Stimulated activated memory B cell treated with anti-CD40 and anti-IgM and Interleukin-4, amounts not matched to agents 10 μg/mL and 1 μg/mL and 100 μg/mL, for 72 hours (primary cell): ENCODE measurements at regions not wholly inside any gene's neighbourhood (a gene's known extent, or its start where the extent isn't known, plus 50 kb on each side); places are given as distances from the start of the nearest gene placed in this dataset.

Source experiments
- ATAC-seq: fragments of 150-1000 bp; cut with Tn5 transposase; 2 replicates; pipeline ENCODE4 v1.10.0; 2021
- H3K27ac Mint-ChIP-seq: one replicate; pipeline ENCODE4 v1.8.0; 2022; ENCODE audit warnings: mild to moderate bottlenecking, mixed read lengths
- H3K27me3 Mint-ChIP-seq: one replicate; pipeline ENCODE4 v1.8.0; 2022; ENCODE audit warnings: mixed read lengths
- H3K36me3 Mint-ChIP-seq: one replicate; pipeline ENCODE4 v1.8.0; 2022; ENCODE audit warnings: mixed read lengths
- H3K4me1 Mint-ChIP-seq: one replicate; pipeline ENCODE4 v1.8.0; 2022; ENCODE audit warnings: mixed read lengths
- H3K4me3 Mint-ChIP-seq: one replicate; pipeline ENCODE4 v1.8.0; 2022; ENCODE audit warnings: mild to moderate bottlenecking, moderate library complexity, mixed read lengths
- H3K9me3 Mint-ChIP-seq: one replicate; pipeline ENCODE4 v1.8.0; 2022; ENCODE audit warnings: mixed read lengths

GRCh38 chr1:87226341-87226760 is 102.3 kb upstream of the LMO4 start:
- Mint-ChIP-seq H3K9me3 (no peaks in the 10 kb centered on the region), H3K27ac (no peak overlapping the region), H3K27me3 (no peaks in the 10 kb centered on the region), H3K36me3 (no peaks in the 10 kb centered on the region), H3K4me1 (peaks cover 11% of the 10 kb centered on the region), H3K4me3 (no peak overlapping the region)
- ATAC-seq = no peak

GRCh38 chr1:87227651-87228050 is 101.0 kb upstream of the LMO4 start:
- Mint-ChIP-seq H3K36me3 (no peaks in the 10 kb centered on the region), H3K9me3 (no peaks in the 10 kb centered on the region), H3K4me3 (no peak overlapping the region), H3K27ac (no peak overlapping the region), H3K4me1 (peaks cover 11% of the 10 kb centered on the region), H3K27me3 (no peaks in the 10 kb centered on the region)
- ATAC-seq = no peak

GRCh38 chr1:87230501-87230900 is 98.2 kb upstream of the LMO4 start:
- Mint-ChIP-seq H3K9me3 (no peaks in the 10 kb centered on the region), H3K4me3 (no peak overlapping the region), H3K36me3 (no peaks in the 10 kb centered on the region), H3K4me1 (peaks cover 11% of the 10 kb centered on the region), H3K27ac (no peak overlapping the region), H3K27me3 (no peaks in the 10 kb centered on the region)
- no peak for ATAC-seq

- H3K27ac Mint-ChIP-seq = no peak overlapping the region
- H3K36me3 Mint-ChIP-seq = no peaks in the 10 kb centered on the region
- H3K4me3 Mint-ChIP-seq = no peak overlapping the region
- no peaks in the 10 kb centered on the region for H3K9me3 Mint-ChIP-seq
- H3K27me3 Mint-ChIP-seq = no peaks in the 10 kb centered on the region
- no peaks in the 10 kb centered on the region for H3K4me1 Mint-ChIP-seq
- peak; percentile 59 for ATAC-seq
Measured at GRCh38 chr1:87231703-87232367, 96.8 kb upstream of the LMO4 start.

- no peaks in the 10 kb centered on the region for H3K36me3 Mint-ChIP-seq
- no peak for ATAC-seq
- no peaks in the 10 kb centered on the region for H3K9me3 Mint-ChIP-seq
- no peak overlapping the region for H3K27ac Mint-ChIP-seq
- H3K4me3 Mint-ChIP-seq = no peak overlapping the region
- H3K4me1 Mint-ChIP-seq = no peaks in the 10 kb centered on the region
- peaks cover 26% of the 10 kb centered on the region for H3K27me3 Mint-ChIP-seq
Measured at GRCh38 chr1:87236585-87236984, 92.1 kb upstream of the LMO4 start.

- Mint-ChIP-seq H3K36me3 (no peaks in the 10 kb centered on the region), H3K4me3 (no peak overlapping the region), H3K27ac (no peak overlapping the region), H3K4me1 (no peaks in the 10 kb centered on the region), H3K9me3 (no peaks in the 10 kb centered on the region), H3K27me3 (peaks cover 26% of the 10 kb centered on the region)
- no peak for ATAC-seq
Measured at GRCh38 chr1:87239997-87240605, 88.6 kb upstream of the LMO4 start.

- Mint-ChIP-seq H3K9me3 (no peaks in the 10 kb centered on the region), H3K4me1 (no peaks in the 10 kb centered on the region), H3K27me3 (peaks cover 26% of the 10 kb centered on the region), H3K36me3 (no peaks in the 10 kb centered on the region), H3K27ac (no peak overlapping the region), H3K4me3 (no peak overlapping the region)
- no peak for ATAC-seq
Measured at GRCh38 chr1:87240661-87241285, 87.9 kb upstream of the LMO4 start.

GRCh38 chr1:87242445-87243185 is 86.1 kb upstream of the LMO4 start:
- H3K4me3 Mint-ChIP-seq = no peak overlapping the region
- H3K27me3 Mint-ChIP-seq = peaks cover 30% of the 10 kb centered on the region
- H3K4me1 Mint-ChIP-seq = no peaks in the 10 kb centered on the region
- no peak overlapping the region for H3K27ac Mint-ChIP-seq
- ATAC-seq = no peak
- H3K9me3 Mint-ChIP-seq = peaks cover 2% of the 10 kb centered on the region
- H3K36me3 Mint-ChIP-seq = peaks cover 3% of the 10 kb centered on the region

- Mint-ChIP-seq H3K4me1 (no peaks in the 10 kb centered on the region), H3K4me3 (no peak overlapping the region), H3K27ac (no peak overlapping the region), H3K9me3 (peaks cover 2% of the 10 kb centered on the region), H3K27me3 (peaks cover 28% of the 10 kb centered on the region), H3K36me3 (peaks cover 6% of the 10 kb centered on the region)
- no peak for ATAC-seq
Measured at GRCh38 chr1:87243573-87243972, 85.1 kb upstream of the LMO4 start.

GRCh38 chr1:87246436-87246835 is 82.2 kb upstream of the LMO4 start:
- Mint-ChIP-seq H3K9me3 (peaks cover 2% of the 10 kb centered on the region), H3K27me3 (peaks cover 29% of the 10 kb centered on the region), H3K4me1 (peaks cover 5% of the 10 kb centered on the region), H3K36me3 (peaks cover 6% of the 10 kb centered on the region), H3K4me3 (no peak overlapping the region), H3K27ac (no peak overlapping the region)
- no peak for ATAC-seq

GRCh38 chr1:87249803-87250202 is 78.9 kb upstream of the LMO4 start:
- no peak for ATAC-seq
- Mint-ChIP-seq H3K36me3 (peaks cover 6% of the 10 kb centered on the region), H3K9me3 (peaks cover 6% of the 10 kb centered on the region), H3K27ac (no peak overlapping the region), H3K27me3 (peaks cover 29% of the 10 kb centered on the region), H3K4me3 (no peak overlapping the region), H3K4me1 (peaks cover 5% of the 10 kb centered on the region)

- ATAC-seq = no peak
- peaks cover 6% of the 10 kb centered on the region for H3K36me3 Mint-ChIP-seq
- peaks cover 5% of the 10 kb centered on the region for H3K4me1 Mint-ChIP-seq
- no peak overlapping the region for H3K4me3 Mint-ChIP-seq
- H3K27ac Mint-ChIP-seq = no peak overlapping the region
- H3K9me3 Mint-ChIP-seq = peaks cover 6% of the 10 kb centered on the region
- peaks cover 29% of the 10 kb centered on the region for H3K27me3 Mint-ChIP-seq
Measured at GRCh38 chr1:87250336-87250735, 78.3 kb upstream of the LMO4 start.

- Mint-ChIP-seq H3K27ac (no peak overlapping the region), H3K4me3 (no peak overlapping the region), H3K36me3 (peaks cover 4% of the 10 kb centered on the region), H3K27me3 (peaks cover 32% of the 10 kb centered on the region), H3K9me3 (peaks cover 6% of the 10 kb centered on the region), H3K4me1 (peaks cover 5% of the 10 kb centered on the region)
- ATAC-seq = no peak
Measured at GRCh38 chr1:87252406-87252805, 76.3 kb upstream of the LMO4 start.

GRCh38 chr1:87262688-87263087 is 66.0 kb upstream of the LMO4 start:
- no peak for ATAC-seq

GRCh38 chr1:87263281-87263680 is 65.4 kb upstream of the LMO4 start:
- ATAC-seq = no peak
- Mint-ChIP-seq H3K27ac (no peak overlapping the region), H3K4me3 (no peak overlapping the region), H3K9me3 (no peaks in the 10 kb centered on the region), H3K4me1 (no peaks in the 10 kb centered on the region), H3K27me3 (peaks cover 18% of the 10 kb centered on the region), H3K36me3 (no peaks in the 10 kb centered on the region)

More at GRCh38 chr1:87262688-87263087, 66.0 kb upstream of the LMO4 start:
- peaks cover 19% of the 10 kb centered on the region for H3K27me3 Mint-ChIP-seq
- H3K27ac Mint-ChIP-seq = no peak overlapping the region
- no peaks in the 10 kb centered on the region for H3K4me1 Mint-ChIP-seq
- no peaks in the 10 kb centered on the region for H3K9me3 Mint-ChIP-seq
- H3K4me3 Mint-ChIP-seq = no peak overlapping the region
- H3K36me3 Mint-ChIP-seq = no peaks in the 10 kb centered on the region
